Spleen (tissue), 11 donors: ENCODE measurements at regions not wholly inside any gene's neighbourhood (a gene's known extent, or its start where the extent isn't known, plus 50 kb on each side); places are given as distances from the start of the nearest gene placed in this dataset.

Experiments
- DNase-seq: peaks from one replicate; pipeline ENCODE4 v3.0.0-alpha.2; 2020
- H3K27ac ChIP-seq, 8 donors: fragments of 200-600 bp; sonication (generic) in 7 of 8; 1 replicate in 4 of 8; 2 replicates in 4 of 8; pipeline versions ENCODE4 v1.5.0 to v1.8.0; 2016 to 2021; ENCODE audit warnings: inconsistent platforms in 4 of 8, mild to moderate bottlenecking in 4 of 8, moderate library complexity in 1 of 8
- H3K27me3 ChIP-seq, 7 donors: fragments of 200-600 bp; sonication (generic) in 6 of 7; replicated peaks in 1 of 7; 1 replicate in 4 of 7; 2 replicates in 3 of 7; pipeline versions ENCODE4 v1.5.0 to v1.8.0; 2016 to 2021; ENCODE audit warnings: inconsistent platforms in 3 of 7, mild to moderate bottlenecking in 1 of 7
- H3K36me3 ChIP-seq, 6 donors: fragments of 200-600 bp; sonication (generic) in 5 of 6; 1 replicate in 4 of 6; 2 replicates in 2 of 6; pipeline versions ENCODE4 v1.5.0 to v1.8.0; 2016 to 2021; ENCODE audit warnings: inconsistent platforms in 2 of 6
- H3K4me1 ChIP-seq, 6 donors: fragments of 200-600 bp; sonication (generic) in 5 of 6; 1 replicate in 3 of 6; 2 replicates in 3 of 6; pipeline versions ENCODE4 v1.5.0 to v1.8.0; 2016 to 2021; ENCODE audit warnings: inconsistent platforms in 3 of 6
- H3K4me3 ChIP-seq, 8 donors: fragments of 200-600 bp; sonication (generic) in 7 of 8; 1 replicate in 4 of 8; 2 replicates in 4 of 8; pipeline versions ENCODE4 v1.5.0 to v1.8.0; 2016 to 2021; ENCODE audit warnings: inconsistent platforms in 4 of 8, mild to moderate bottlenecking in 4 of 8, moderate library complexity in 2 of 8
- H3K9me3 ChIP-seq, 8 donors: fragments of 200-600 bp; sonication (generic) in 7 of 8; 1 replicate in 4 of 8; 2 replicates in 4 of 8; pipeline versions ENCODE4 v1.5.0 to v1.8.0; 2016 to 2021; ENCODE audit warnings: inconsistent platforms in 4 of 8
- POLR2A ChIP-seq, 3 donors: fragments of 450-650 bp; IDR thresholded peaks; one replicate each; pipeline ENCODE4 v1.5.1; 2017; ENCODE audit warnings: antibody characterized with exemption in 3 of 3, mild to moderate bottlenecking in 1 of 3
- POLR2AphosphoS5 ChIP-seq, 3 donors: sonication (generic); formaldehyde crosslinking; IDR thresholded peaks; one replicate each; pipeline ENCODE4 v1.5.1; 2017; ENCODE audit warnings: antibody characterized with exemption in 3 of 3
- WGBS, 5 donors: extraction: QIAGEN DNeasy Blood & Tissue Kit in 3 of 5; methylation state at CpG; one replicate each; pipeline versions ENCODE4 v1.1.5 to v1.1.7; 2013 to 2018; 5-methylcytosine and 5-hydroxymethylcytosine counted together
- intact Hi-C: fragments of 100-400 bp; cut with DNase I; formaldehyde crosslinking; loops from one replicate; pipeline ENCODE4 v1.15.0; 2023; ENCODE audit warnings: low total_unique reads
- TF ChIP-seq, protein P1 (sequence below), 11 experiments: fragments of 200-600 bp in 7 of 11; fragments of 450-650 bp in 4 of 11; sonication (generic) in 4 of 11; IDR thresholded peaks in 8 of 11; conservative IDR thresholded peaks in 3 of 11; 1 replicate in 7 of 11; 2 replicates in 4 of 11; pipeline versions ENCODE4 v1.4.0 to v1.8.0; 2016 to 2021; ENCODE audit warnings: antibody characterized with exemption in 11 of 11, inconsistent platforms in 4 of 11, mild to moderate bottlenecking in 1 of 11
- donor health status: healthy with polysubstance abuse.
- donor health status: DM: no; HTN: no; CAD: no; lungs with moderate emphysema.
- donor health status: DM: no; HTN: no; CAD: no.
- donor health status: Bipolar disorder and iron deficiency.
- donor health status: healthy.
- donor health status: DM: no; HTN: no; CAD: no.
- donor health status: DM: yes; HTN: yes; CAD: no.

DNA sequence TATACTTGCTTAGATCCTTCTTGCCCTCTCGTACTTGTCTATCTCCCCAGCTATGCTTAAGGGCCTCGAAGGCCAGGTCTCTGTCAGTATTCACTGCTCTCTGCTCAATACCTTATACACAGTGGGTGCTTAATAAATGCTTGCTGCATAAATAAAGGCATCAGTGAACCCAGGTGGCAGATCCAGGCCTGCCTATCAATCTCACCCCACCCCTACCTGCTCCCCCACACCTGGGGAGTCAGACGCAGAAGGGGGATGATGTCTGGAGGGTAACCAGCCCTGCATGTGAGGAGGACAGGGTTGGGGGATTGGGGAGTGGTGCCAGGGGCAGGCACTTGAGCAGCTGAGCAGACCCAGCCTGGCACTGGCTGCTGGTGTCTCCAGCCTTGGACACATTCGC lies 430.6 kb downstream of the MN1 start:
- intact Hi-C loops: no loop called here
- Histone ChIP-seq H3K27ac (no peak overlapping the region), H3K36me3 (no peaks in the 10 kb centered on the region), H3K27me3 (peaks cover 0 to 33% (median 0%) of the 10 kb centered on the region in 7 donors), H3K9me3 (peaks cover 0 to 19% (median 0%) of the 10 kb centered on the region in 8 donors), H3K4me1 (no peaks in the 10 kb centered on the region), H3K4me3 (no peak overlapping the region)
- DNase-seq: no peak
- TF ChIP-seq, protein P1, sequence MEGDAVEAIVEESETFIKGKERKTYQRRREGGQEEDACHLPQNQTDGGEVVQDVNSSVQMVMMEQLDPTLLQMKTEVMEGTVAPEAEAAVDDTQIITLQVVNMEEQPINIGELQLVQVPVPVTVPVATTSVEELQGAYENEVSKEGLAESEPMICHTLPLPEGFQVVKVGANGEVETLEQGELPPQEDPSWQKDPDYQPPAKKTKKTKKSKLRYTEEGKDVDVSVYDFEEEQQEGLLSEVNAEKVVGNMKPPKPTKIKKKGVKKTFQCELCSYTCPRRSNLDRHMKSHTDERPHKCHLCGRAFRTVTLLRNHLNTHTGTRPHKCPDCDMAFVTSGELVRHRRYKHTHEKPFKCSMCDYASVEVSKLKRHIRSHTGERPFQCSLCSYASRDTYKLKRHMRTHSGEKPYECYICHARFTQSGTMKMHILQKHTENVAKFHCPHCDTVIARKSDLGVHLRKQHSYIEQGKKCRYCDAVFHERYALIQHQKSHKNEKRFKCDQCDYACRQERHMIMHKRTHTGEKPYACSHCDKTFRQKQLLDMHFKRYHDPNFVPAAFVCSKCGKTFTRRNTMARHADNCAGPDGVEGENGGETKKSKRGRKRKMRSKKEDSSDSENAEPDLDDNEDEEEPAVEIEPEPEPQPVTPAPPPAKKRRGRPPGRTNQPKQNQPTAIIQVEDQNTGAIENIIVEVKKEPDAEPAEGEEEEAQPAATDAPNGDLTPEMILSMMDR (IDR thresholded peaks at IDR 0.05 in 8 of 11, conservative IDR thresholded peaks at IDR 0.05 in 3 of 11): no peak
- TF ChIP-seq POLR2A (IDR thresholded peaks at IDR 0.05) (no peak), POLR2AphosphoS5 (IDR thresholded peaks at IDR 0.05) (no peak)
- 88 to 94% (median 91%) methylated on average over 4 of the region's 4 CpGs for WGBS, 5 donors

DNA sequence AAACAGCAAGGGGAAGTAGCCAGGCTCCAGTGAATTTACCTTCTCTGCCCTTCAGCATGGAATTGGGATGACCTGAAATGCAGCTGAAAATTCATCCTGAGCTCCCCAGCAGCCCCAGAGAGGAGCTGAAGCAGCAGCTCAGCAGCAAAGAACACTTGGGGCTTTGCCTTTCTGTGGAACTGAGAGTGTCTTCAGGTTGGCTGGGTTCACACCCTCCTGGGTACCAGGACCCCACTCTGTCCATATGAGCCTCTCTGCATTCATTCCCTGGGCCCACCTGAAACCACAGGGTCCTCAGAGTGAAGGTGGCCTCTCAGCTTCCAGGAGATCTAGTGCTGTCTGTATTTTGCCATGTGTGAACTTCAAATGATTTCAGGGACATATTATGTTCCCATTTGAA lies 429.2 kb downstream of the MN1 start:
- intact Hi-C loops: no loop called here
- peaks cover 0 to 33% (median 0%) of the 10 kb centered on the region in 7 donors for H3K27me3 ChIP-seq
- DNase-seq: no peak
- no peaks in the 10 kb centered on the region for H3K4me1 ChIP-seq
- H3K27ac ChIP-seq: no peak overlapping the region
- H3K9me3 ChIP-seq: peaks cover 0 to 19% (median 0%) of the 10 kb centered on the region in 8 donors
- no peak overlapping the region for H3K4me3 ChIP-seq
- no peaks in the 10 kb centered on the region for H3K36me3 ChIP-seq
- TF ChIP-seq, protein P1 (IDR thresholded peaks at IDR 0.05 in 8 of 11, conservative IDR thresholded peaks at IDR 0.05 in 3 of 11): no peak
- TF ChIP-seq POLR2AphosphoS5 (IDR thresholded peaks at IDR 0.05) (no peak), POLR2A (IDR thresholded peaks at IDR 0.05) (no peak)

GRCh38 chr22:27372969-27373670 lies 428.4 kb downstream of the MN1 start:
- no peak for DNase-seq
- Histone ChIP-seq H3K4me3 (no peak overlapping the region), H3K27me3 (peaks cover 0 to 33% (median 0%) of the 10 kb centered on the region in 7 donors), H3K27ac (no peak overlapping the region), H3K36me3 (no peaks in the 10 kb centered on the region), H3K9me3 (peaks cover 0 to 19% (median 0%) of the 10 kb centered on the region in 8 donors), H3K4me1 (no peaks in the 10 kb centered on the region)
- intact Hi-C loops: no loop called here
- 70 to 84% (median 76%) methylated on average over 10 of the region's 10 CpGs for WGBS, 5 donors
- TF ChIP-seq POLR2AphosphoS5 (IDR thresholded peaks at IDR 0.05) (no peak), POLR2A (IDR thresholded peaks at IDR 0.05) (no peak)
- TF ChIP-seq, protein P1 (IDR thresholded peaks at IDR 0.05 in 8 of 11, conservative IDR thresholded peaks at IDR 0.05 in 3 of 11): no peak

- no peak overlapping the region for H3K27ac ChIP-seq
- H3K27me3 ChIP-seq: peaks cover 0 to 21% (median 0%) of the 10 kb centered on the region in 7 donors
- H3K9me3 ChIP-seq: peaks cover 0 to 6% (median 0%) of the 10 kb centered on the region in 8 donors
- TF ChIP-seq, protein P1 (IDR thresholded peaks at IDR 0.05 in 8 of 11, conservative IDR thresholded peaks at IDR 0.05 in 3 of 11): no peak
- TF ChIP-seq POLR2A (IDR thresholded peaks at IDR 0.05): no peak
- no peak for TF ChIP-seq POLR2AphosphoS5 (IDR thresholded peaks at IDR 0.05)
- no peaks in the 10 kb centered on the region for H3K36me3 ChIP-seq
- WGBS, 5 donors: 72 to 83% (median 77%) methylated on average over 17 of the region's 17 CpGs
- no peak for DNase-seq
- intact Hi-C loops: no loop called here
- H3K4me1 ChIP-seq: no peaks in the 10 kb centered on the region
- no peak overlapping the region for H3K4me3 ChIP-seq
Observed at GRCh38 chr22:27377501-27378295, 423.9 kb downstream of the MN1 start.
